ENCODE measurements at regions not wholly inside any gene's neighbourhood (a gene's known extent, or its start where the extent isn't known, plus 50 kb on each side); places are given as distances from the start of the nearest gene placed in this dataset.
"Not testable (repeated sequence)": the region's sequence is repeated elsewhere in the genome, so short reads cannot be mapped to it uniquely, and the experiment has no call there.

- DNase-seq = no peak
Measured at GRCh38 chr13:99078017-99078771, 100.3 kb upstream of the DOCK9 start.

GRCh38 chr13:99080131-99080530 is 102.3 kb upstream of the DOCK9 start:
- no peak for DNase-seq

GRCh38 chr13:99083981-99084380 is 106.1 kb upstream of the DOCK9 start:
- DNase-seq = no peak

GRCh38 chr13:99085139-99085807 is 107.4 kb upstream of the DOCK9 start:
- peak; percentile 13 for DNase-seq

- DNase-seq = no peak
Measured at GRCh38 chr13:99085808-99086266, 108.0 kb upstream of the DOCK9 start.

GRCh38 chr13:99086267-99087097 is 108.6 kb upstream of the DOCK9 start:
- DNase-seq = peak; percentile 78

GRCh38 chr13:99087098-99087953 is 109.5 kb upstream of the DOCK9 start:
- peak; percentile 94 for DNase-seq

- peak; percentile 27 for DNase-seq
Measured at GRCh38 chr13:99087954-99088491, 110.2 kb upstream of the DOCK9 start.

GRCh38 chr13:99093997-99094396 is 106.7 kb upstream of the UBAC2 start:
- DNase-seq = no peak

GRCh38 chr13:99101831-99102230 is 98.8 kb upstream of the UBAC2 start:
- DNase-seq = not testable (repeated sequence)

- DNase-seq = no peak
Measured at GRCh38 chr13:99103536-99103935, 97.1 kb upstream of the UBAC2 start.

GRCh38 chr13:99104396-99104795 is 96.3 kb upstream of the UBAC2 start:
- DNase-seq = no peak

GRCh38 chr13:99105160-99105559 is 95.5 kb upstream of the UBAC2 start:
- DNase-seq = no peak

- no peak for DNase-seq
Measured at GRCh38 chr13:99113351-99113750, 87.3 kb upstream of the UBAC2 start.

GRCh38 chr13:99118179-99118578 is 82.5 kb upstream of the UBAC2 start:
- DNase-seq = no peak

GRCh38 chr13:99119656-99120055 is 81.0 kb upstream of the UBAC2 start:
- DNase-seq = peak; percentile 58

- DNase-seq = no peak
Measured at GRCh38 chr13:99120751-99121150, 79.9 kb upstream of the UBAC2 start.

- DNase-seq = no peak
Measured at GRCh38 chr13:99122171-99122570, 78.5 kb upstream of the UBAC2 start.

GRCh38 chr13:99123101-99124045 is 77.3 kb upstream of the UBAC2 start:
- no peak for DNase-seq

GRCh38 chr13:99124046-99124400 is 76.6 kb upstream of the UBAC2 start:
- DNase-seq = no peak

GRCh38 chr13:99124794-99125316 is 75.8 kb upstream of the UBAC2 start:
- no peak for DNase-seq
